ENCODE measurements at regions not wholly inside any gene's neighbourhood (a gene's known extent, or its start where the extent isn't known, plus 50 kb on each side); places are given as distances from the start of the nearest gene placed in this dataset.

DNA sequence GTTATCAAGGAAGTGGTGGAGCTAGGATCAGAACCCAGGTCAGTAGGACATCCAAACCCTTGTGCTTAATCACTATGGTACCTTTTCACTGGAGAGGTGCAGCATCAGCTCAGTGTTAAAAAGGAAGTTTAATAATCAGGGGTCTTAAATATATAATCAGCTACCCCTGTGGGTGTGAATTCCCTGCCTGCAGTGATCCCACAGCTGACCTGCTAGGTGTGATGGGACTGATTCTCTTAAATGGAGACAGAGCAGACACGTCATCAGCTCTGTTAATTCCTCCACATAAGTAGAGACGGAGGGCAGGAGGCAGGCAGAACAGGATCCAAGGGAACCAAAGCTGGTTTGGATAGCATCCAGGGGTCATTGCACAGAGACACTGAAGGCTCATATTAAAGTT lies 154.1 kb upstream of the CRBN start:
- TF ChIP-seq, protein P1, sequence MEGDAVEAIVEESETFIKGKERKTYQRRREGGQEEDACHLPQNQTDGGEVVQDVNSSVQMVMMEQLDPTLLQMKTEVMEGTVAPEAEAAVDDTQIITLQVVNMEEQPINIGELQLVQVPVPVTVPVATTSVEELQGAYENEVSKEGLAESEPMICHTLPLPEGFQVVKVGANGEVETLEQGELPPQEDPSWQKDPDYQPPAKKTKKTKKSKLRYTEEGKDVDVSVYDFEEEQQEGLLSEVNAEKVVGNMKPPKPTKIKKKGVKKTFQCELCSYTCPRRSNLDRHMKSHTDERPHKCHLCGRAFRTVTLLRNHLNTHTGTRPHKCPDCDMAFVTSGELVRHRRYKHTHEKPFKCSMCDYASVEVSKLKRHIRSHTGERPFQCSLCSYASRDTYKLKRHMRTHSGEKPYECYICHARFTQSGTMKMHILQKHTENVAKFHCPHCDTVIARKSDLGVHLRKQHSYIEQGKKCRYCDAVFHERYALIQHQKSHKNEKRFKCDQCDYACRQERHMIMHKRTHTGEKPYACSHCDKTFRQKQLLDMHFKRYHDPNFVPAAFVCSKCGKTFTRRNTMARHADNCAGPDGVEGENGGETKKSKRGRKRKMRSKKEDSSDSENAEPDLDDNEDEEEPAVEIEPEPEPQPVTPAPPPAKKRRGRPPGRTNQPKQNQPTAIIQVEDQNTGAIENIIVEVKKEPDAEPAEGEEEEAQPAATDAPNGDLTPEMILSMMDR (IDR thresholded peaks at IDR 0.05; ENCODE audit: low read depth, low read length) = no peak
- no peak for DNase-seq (ENCODE audit: low read depth in 2 of 2)
- H3K4me3 ChIP-seq (replicated peaks in 1 of 2; ENCODE audit: low read depth in 2 of 2, low read length in 2 of 2) = no peak overlapping the region

DNA sequence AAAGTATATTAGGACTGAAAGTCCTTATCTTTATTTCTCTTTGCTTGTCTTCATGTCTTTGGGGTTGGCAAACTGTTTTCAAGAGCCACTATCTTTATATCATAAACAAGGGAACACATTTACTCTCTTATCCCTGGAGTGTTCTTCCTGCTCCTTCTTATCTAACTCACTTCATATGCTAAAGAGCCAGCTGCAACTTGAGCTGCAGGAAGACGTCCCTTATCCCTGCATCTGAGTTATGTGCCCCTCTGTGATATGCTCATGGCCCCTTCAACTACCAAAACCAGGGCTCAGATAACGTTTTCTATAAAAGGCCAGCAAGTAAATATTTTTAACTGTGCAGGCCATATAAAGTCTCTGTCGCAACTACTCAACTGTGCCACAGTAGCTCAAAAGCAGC lies 137.0 kb upstream of the CRBN start:
- H3K4me3 ChIP-seq (replicated peaks in 1 of 2; ENCODE audit: low read depth in 2 of 2, low read length in 2 of 2) = no peak overlapping the region
- DNase-seq (ENCODE audit: low read depth in 2 of 2) = no peak
- TF ChIP-seq, protein P1 (IDR thresholded peaks at IDR 0.05; ENCODE audit: low read depth, low read length) = no peak

DNA sequence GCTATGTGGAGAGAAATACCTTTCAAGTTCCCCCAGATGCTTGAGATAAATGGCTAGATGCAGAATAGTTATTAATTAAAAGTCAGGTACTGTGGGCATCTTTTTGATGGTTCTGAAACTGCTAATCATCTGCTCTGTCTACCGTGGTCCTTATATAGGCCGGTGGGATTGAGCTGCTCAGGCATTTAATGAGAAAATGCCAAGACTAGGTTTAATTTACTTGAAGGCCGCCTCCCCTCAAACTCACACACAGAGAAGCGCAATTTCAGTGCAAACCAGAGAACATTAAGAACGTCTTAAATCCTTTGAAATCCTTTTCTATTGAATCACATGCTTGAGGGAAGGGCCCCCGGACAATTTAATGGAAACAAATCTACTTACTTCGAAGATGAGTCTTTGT lies 136.4 kb upstream of the CRBN start:
- no peak for DNase-seq (ENCODE audit: low read depth in 2 of 2)

DNA sequence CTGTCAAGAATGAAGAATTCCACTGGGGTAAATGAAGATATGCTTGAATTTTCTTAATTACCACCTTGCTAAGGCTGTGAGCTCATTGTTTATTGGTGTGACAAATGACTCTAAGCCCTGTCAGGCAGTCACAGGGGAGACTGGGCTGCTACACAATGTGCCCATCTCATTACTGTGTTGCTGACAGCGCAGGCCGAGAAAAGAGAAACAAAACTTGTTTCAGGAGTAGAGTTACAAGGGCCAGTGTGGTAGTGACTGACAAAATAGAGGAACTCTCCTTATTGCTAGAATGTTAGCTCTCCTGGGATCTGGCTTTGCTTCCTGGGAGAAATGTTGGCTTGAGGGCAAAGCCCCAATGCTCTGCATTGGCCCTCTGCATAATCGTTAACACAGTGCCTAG lies 130.4 kb upstream of the CRBN start:
- TF ChIP-seq, protein P1 (IDR thresholded peaks at IDR 0.05; ENCODE audit: low read depth, low read length) = no peak
- no peak for DNase-seq (ENCODE audit: low read depth in 2 of 2)
- H3K4me3 ChIP-seq (replicated peaks in 1 of 2; ENCODE audit: low read depth in 2 of 2, low read length in 2 of 2) = no peak overlapping the region

More for the DNA sequence above, 136.4 kb upstream of the CRBN start:
- TF ChIP-seq, protein P1 (IDR thresholded peaks at IDR 0.05; ENCODE audit: low read depth, low read length) = no peak
- no peak overlapping the region for H3K4me3 ChIP-seq (replicated peaks in 1 of 2; ENCODE audit: low read depth in 2 of 2, low read length in 2 of 2)

DNA sequence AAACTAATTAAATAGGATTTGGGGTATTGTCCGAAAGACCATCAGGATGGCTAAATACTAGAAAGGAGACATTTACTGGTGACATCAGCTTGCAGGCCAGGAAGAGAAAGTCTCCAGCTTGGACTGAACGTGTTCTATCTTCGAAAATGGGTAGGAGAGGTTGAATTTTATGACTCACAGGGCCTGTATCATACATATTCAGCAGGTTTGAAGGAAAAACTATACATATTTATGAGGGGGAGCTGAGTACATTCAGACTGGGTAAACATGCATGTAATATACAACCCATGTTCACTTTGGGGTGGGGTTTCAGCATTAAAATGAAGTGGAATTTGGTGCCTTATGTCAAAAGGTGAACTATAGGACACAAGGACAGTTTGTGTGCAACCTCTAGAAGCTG lies 129.3 kb upstream of the CRBN start:
- no peak for DNase-seq (ENCODE audit: low read depth in 2 of 2)
- TF ChIP-seq, protein P1 (IDR thresholded peaks at IDR 0.05; ENCODE audit: low read depth, low read length) = no peak
- no peak overlapping the region for H3K4me3 ChIP-seq (replicated peaks in 1 of 2; ENCODE audit: low read depth in 2 of 2, low read length in 2 of 2)

DNA sequence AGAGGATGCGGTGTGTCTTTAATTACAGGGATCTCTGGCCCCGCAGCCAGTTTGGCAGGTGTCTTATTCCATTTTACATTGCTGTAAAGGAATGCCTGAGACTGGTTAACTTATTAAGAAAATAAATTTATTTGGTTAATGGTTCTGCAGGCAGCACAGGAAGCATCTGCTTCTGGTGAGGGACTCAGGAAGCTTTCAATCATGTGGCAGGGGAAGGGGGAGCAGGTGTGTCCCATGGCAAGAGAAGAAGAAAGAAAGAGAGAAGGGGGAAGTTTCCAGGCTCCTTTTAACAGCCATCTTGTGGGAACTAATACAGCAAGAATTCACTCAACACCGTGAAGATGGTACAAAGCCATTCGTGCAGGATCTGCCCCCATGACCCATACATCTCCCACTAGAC lies 128.0 kb upstream of the CRBN start:
- TF ChIP-seq, protein P1 (IDR thresholded peaks at IDR 0.05; ENCODE audit: low read depth, low read length) = no peak
- no peak overlapping the region for H3K4me3 ChIP-seq (replicated peaks in 1 of 2; ENCODE audit: low read depth in 2 of 2, low read length in 2 of 2)
- DNase-seq (ENCODE audit: low read depth in 2 of 2) = no peak

DNA sequence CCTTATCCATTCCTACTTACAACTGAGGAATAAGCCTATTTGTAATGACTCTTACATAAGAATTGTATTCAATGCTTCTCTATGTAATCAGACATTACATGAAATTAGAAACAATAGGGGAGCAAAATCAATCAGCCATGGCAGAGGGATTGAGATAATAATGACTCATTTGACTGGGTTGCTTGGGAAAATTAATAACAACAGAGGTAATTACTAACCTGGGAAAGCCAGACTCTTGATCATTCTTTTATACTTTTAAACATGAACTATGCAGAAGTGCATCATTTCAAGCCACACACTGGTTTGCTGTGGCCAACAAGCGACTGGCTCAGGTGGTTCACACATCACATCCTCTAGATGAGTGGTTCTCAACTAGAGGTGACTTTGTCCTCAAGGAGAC lies 126.3 kb upstream of the CRBN start:
- TF ChIP-seq, protein P1 (IDR thresholded peaks at IDR 0.05; ENCODE audit: low read depth, low read length) = no peak
- no peak for DNase-seq (ENCODE audit: low read depth in 2 of 2)

More for the DNA sequence above, 126.3 kb upstream of the CRBN start:
- no peak overlapping the region for H3K4me3 ChIP-seq (replicated peaks in 1 of 2; ENCODE audit: low read depth in 2 of 2, low read length in 2 of 2)
